GM19455 (cell line): ENCODE measurements at regions not wholly inside any gene's neighbourhood (a gene's known extent, or its start where the extent isn't known, plus 50 kb on each side); places are given as distances from the start of the nearest gene placed in this dataset.
"Not testable (repeated sequence)": the region's sequence is repeated elsewhere in the genome, so short reads cannot be mapped to it uniquely, and the experiment has no call there.

ENCODE experiments used
- ATAC-seq: cut with Tn5 transposase; IDR thresholded peaks from one replicate; pipeline ENCODE4 v1.9.1; 2021; ENCODE audit not compliant: unreplicated experiment

- not testable (repeated sequence) for ATAC-seq
Measured at GRCh38 chr13:18322821-18323220, 858.8 kb downstream of the TUBA3C start.

DNA sequence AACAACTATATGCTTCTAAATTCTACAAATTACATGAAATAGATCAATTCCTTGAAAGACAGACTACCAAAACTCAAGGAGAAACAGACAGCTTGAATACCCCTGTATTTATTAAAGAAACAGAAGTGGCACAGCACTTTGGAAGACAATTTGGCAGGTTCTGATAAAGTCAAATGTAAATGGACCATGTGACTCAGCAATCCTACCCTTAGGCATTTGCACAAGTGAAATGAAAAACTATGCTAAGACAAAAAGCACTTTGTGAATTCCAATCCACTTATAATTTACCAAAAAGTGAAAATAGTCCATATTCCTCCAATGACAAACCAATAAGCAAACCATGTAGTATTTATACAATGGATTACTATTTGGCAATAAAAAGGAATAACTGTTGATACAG is 862.0 kb downstream of the TUBA3C start:
- ATAC-seq: not testable (repeated sequence)

DNA sequence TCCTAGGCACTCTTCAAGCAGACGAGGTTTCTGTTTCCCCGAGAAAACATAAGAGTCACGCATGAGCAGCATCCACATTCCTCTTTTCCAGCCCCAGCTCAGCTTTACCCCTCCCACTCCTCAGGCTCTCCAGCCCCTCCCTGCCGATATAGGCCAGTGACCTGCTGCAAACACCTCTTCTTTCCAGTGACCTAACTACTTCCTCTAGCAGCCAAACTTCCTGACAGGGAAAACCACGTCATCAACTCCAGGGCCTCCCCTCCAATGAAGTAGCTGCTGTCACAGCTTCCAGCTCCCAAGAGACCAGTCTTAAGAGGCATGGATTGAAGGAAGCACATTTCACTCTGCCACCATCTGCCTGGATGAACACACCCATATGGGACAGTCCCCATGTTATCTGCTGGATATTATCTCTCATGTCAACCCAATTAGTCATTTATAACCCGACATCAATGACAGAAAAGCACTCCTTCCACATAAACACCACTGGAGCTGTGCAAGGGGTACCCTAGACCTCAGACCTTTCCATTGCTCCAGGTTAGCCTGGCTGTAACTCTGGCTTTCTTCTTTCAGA is 878.3 kb downstream of the TUBA3C start:
- ATAC-seq: not testable (repeated sequence)

DNA sequence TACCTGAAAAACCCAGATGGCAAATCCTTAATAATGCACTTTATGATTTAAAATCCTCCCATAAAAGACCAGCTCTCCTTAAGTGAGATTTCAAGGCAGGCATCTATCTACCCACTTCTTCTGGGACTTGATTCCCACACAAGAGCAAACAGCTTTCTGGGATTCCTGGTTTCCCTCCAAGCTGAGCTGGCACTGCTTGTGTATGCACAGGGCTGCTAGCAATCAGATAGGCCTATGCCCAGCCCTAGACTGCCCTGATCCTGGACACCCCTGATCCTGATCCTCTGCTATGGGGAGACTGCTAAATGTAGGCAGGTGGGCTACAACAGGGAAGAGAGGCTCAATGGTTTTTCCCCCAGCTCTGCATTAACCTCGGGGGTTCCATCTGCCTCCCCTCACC is 880.7 kb downstream of the TUBA3C start:
- ATAC-seq: not testable (repeated sequence)

DNA sequence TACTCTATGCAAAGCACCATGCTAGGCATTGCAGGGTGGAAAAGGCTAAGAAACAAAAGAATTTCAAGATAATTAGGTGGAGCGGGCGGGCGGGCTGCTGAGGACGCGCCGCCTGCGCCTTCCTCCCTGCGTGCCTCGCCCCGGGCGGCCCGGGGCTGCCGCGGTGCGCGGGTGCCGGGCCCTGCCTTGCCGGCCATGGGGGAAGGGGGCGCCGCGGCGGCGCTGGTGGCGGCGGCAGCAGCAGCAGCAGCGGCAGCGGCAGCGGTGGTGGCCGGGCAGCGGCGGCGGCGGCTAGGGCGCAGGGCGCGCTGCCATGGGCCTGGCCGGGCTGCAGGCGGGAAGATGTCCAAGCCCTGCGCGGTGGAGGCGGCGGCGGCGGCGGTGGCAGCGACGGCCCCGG is 884.3 kb downstream of the TUBA3C start:
- not testable (repeated sequence) for ATAC-seq

- not testable (repeated sequence) for ATAC-seq
Measured at GRCh38 chr13:18296617-18297016, 885.0 kb downstream of the TUBA3C start.

GRCh38 chr13:18294311-18294710 is 887.3 kb downstream of the TUBA3C start:
- not testable (repeated sequence) for ATAC-seq

DNA sequence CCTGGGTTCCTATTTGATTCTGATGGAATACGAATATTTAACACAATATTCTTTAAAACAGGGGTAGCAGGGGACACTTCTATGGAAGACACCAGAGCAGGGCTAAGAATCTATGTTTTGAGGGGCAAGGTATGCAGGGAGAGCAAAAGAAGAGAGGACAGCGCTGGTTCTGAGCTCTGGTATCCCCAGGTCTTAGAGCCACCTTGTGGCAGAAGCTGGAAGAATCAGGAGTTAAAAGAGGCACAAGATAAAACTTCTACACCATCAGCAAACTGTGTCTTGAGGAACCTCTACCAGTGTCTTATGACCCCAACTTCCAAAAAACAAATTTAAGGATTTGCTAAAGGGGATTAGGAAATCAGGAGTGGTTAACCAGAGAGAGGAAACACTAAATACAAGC is 894.8 kb downstream of the TUBA3C start:
- not testable (repeated sequence) for ATAC-seq

DNA sequence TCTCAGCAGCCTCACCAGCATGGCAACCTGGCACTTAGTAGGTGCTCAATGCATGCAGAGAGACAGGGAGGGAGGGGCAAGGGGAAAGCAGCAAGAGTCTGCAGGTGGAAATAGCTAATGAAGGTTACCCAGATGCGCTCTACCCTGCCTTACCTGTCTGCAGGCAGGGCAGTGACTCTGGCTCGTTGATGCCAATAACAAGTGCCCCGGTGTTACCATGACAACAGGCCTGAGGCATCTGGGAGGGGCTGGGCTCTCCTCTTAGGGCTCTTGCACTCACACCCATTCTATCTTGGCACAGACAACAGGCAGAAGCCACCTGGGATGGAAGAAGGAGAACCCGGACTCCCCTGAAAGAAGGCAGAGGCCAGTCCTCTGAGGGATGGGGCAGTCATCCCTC is 896.0 kb downstream of the TUBA3C start:
- not testable (repeated sequence) for ATAC-seq

GRCh38 chr13:18284040-18284439 is 897.6 kb downstream of the TUBA3C start:
- not testable (repeated sequence) for ATAC-seq

DNA sequence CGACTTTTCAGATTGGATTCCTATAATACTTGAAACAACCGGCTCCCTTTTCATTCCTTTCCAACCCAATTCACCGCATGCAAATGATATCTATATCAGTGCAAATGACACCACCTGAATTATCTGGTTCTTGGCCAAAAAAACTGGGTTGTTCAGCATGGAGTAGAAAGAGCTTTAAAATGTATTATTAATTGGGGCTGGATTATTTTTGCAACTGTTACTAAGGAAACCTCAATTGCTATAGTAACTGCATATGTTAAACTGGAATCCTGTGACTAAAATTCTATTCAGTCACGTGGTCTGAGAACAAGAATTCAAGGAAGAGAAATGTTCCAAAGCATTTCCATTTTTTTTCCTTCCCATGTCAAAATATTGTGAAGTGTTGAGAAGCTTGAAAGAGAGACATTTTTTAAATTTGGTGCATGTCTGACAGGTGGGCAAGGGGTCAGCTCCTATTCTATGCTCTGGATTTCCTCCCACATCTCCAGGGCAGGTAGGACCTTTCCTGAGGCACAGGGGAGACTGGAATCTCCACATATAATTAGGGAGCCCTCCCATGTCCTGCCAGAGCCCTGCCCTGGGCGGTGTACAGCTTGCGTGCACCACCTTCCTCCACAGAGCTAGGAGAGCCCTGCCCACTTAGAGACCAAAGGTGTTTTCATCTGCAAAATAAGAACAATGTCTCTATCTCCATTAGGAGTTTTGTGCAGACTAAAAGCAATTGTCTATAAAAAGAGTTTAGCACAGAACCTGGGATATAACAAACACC is 899.6 kb downstream of the TUBA3C start:
- ATAC-seq: not testable (repeated sequence)

GRCh38 chr13:18280904-18281828 is 900.5 kb downstream of the TUBA3C start:
- ATAC-seq: not testable (repeated sequence)

- not testable (repeated sequence) for ATAC-seq
Measured at GRCh38 chr13:18279971-18280370, 901.7 kb downstream of the TUBA3C start.

GRCh38 chr13:18277372-18277771 is 904.3 kb downstream of the TUBA3C start:
- ATAC-seq: not testable (repeated sequence)

GRCh38 chr13:18276280-18276679 is 905.3 kb downstream of the TUBA3C start:
- not testable (repeated sequence) for ATAC-seq

- not testable (repeated sequence) for ATAC-seq
Measured at GRCh38 chr13:18273785-18274514, 907.7 kb downstream of the TUBA3C start.

DNA sequence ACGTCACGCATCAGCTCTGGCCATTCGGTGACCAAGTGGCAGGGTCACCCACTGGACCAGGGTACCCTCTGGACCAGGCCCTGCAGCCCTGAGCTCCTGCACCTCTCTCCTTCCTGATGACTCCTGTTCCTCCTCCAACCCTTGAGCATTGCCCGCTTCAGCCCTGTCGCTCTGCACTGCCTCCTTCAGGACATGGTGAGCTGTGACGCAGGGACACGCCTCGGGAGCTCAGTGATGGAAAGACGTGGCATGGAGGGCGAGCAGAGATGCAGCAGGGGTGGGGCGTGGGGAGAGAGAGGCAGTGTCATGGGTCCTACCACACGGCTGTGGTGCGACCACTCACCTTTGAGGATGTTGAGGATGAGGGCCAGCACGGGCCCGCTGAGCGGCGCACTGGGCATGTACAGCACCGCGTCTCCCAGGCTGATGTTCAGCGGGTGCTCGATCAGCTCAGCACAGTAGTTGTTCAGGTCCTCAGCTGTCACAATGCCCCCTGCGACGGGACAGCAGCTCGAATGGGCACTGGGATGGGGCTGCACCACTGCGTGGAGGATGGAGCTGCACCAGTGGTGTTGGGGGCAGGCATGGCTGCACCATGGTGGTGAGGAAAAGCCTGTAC is 922.7 kb downstream of the TUBA3C start:
- ATAC-seq: not testable (repeated sequence)

- not testable (repeated sequence) for ATAC-seq
Measured at GRCh38 chr13:18257686-18258085, 923.9 kb downstream of the TUBA3C start.

GRCh38 chr13:18252848-18253247 is 928.8 kb downstream of the TUBA3C start:
- ATAC-seq: not testable (repeated sequence)
